K562 (cell line): ENCODE measurements at regions not wholly inside any gene's neighbourhood (a gene's known extent, or its start where the extent isn't known, plus 50 kb on each side); places are given as distances from the start of the nearest gene placed in this dataset.

Source experiments
- ATAC-seq: fragments of 200-7000 bp; cut with Tn5 transposase; 3 replicates; pipeline ENCODE4 v1.9.1; 2020; ENCODE audit warnings: moderate library complexity
- BruUV-seq: library from RNA; stranded (reverse); fragments of 400-500 nt; replicated peaks from 2 replicates; lab custom pipeline; 2021; lab: Mats Ljungman, UMichigan
- CTCF ChIA-PET: fragments of 300-600 bp; formaldehyde crosslinking; extraction: SDS; loops from one replicate; lab custom pipeline; 2021; ENCODE audit warnings: low intra/inter-chr PET ratio; lab: Yijun Ruan, JAX
- POLR2A ChIA-PET: fragments of 300-600, 350-650 bp; sonication (Branson Sonifier 250); formaldehyde crosslinking; extraction: SDS; loops from one replicate; lab custom pipeline; 2021; ENCODE audit warnings: antibody characterized with exemption, inconsistent platforms; lab: Yijun Ruan, JAX
- DNase-seq, 4 experiments: peaks; one replicate each; pipeline versions ENCODE4 v3.0.0 to v3.0.0-alpha.2; 2011 to 2018; ENCODE audit warnings: low spot score in 3 of 4, mixed read lengths in 3 of 4; ENCODE audit errors: extremely low read depth in 1 of 4
- FAIRE-seq: peaks from 2 replicates; lab custom pipeline; 2011; peaks lifted over from hg19 to GRCh38; lab: Jason Lieb, UNC
- H2AFZ ChIP-seq: 2 replicates; pipeline ENCODE4 v1.6.0; 2011; ENCODE audit warnings: low read depth, low read length, control low read depth, inconsistent platforms
- H3K27ac ChIP-seq: fragments of 200-600 bp; 3 replicates; pipeline ENCODE4 v1.8.0; 2011; ENCODE audit warnings: low read depth, mild to moderate bottlenecking, control low read depth, inconsistent platforms, low read length, moderate library complexity, mixed read lengths; ENCODE audit errors: extremely low read depth
- H3K27me3 ChIP-seq, 2 experiments: fragments of 300-600 bp in 1 of 2; 2 replicates in 1 of 2; 3 replicates in 1 of 2; pipeline versions ENCODE4 v1.6.0 to v1.8.0; 2011; ENCODE audit warnings: inconsistent platforms in 2 of 2, low read length in 2 of 2, mild to moderate bottlenecking in 1 of 2, mixed read lengths in 1 of 2, moderate library complexity in 1 of 2; ENCODE audit not compliant: control insufficient read depth in 2 of 2, insufficient read depth in 2 of 2
- H3K36me3 ChIP-seq: fragments of 300-600 bp; 3 replicates; pipeline ENCODE4 v1.8.0; 2011; ENCODE audit warnings: mild to moderate bottlenecking, low read length, inconsistent platforms; ENCODE audit not compliant: control insufficient read depth, insufficient read depth
- H3K4me1 ChIP-seq, 2 experiments: fragments of 200-600 bp in 1 of 2; replicated peaks in 1 of 2; 2 replicates in 1 of 2; 3 replicates in 1 of 2; pipeline versions ENCODE4 v1.5.1 to v1.8.0; 2011; ENCODE audit warnings: inconsistent platforms in 2 of 2, low read length in 2 of 2, mild to moderate bottlenecking in 1 of 2, mixed read lengths in 1 of 2, moderate library complexity in 1 of 2; ENCODE audit not compliant: control insufficient read depth in 2 of 2, insufficient read depth in 2 of 2
- H3K4me2 ChIP-seq: 2 replicates; pipeline ENCODE4 v1.6.1; 2011; ENCODE audit warnings: low read length, control low read depth, inconsistent platforms, mixed read lengths; ENCODE audit not compliant: insufficient read depth
- H3K4me3 ChIP-seq: fragments of 200-600 bp; sonication (generic), shearing (Covaris generic); 2 replicates; pipeline ENCODE4 v1.5.1; 2016; ENCODE audit warnings: control low read depth, inconsistent platforms
- H3K79me2 ChIP-seq: fragments of 200-600 bp; 3 replicates; pipeline ENCODE4 v1.8.0; 2011; ENCODE audit warnings: low read length, inconsistent platforms; ENCODE audit not compliant: control insufficient read depth, insufficient read depth
- H3K9ac ChIP-seq, 2 experiments: 2 replicates each; pipeline versions ENCODE4 v1.6.0 to v1.6.1; 2011; ENCODE audit warnings: low read depth in 2 of 2, low read length in 2 of 2, control low read depth in 1 of 2, inconsistent platforms in 1 of 2, mild to moderate bottlenecking in 1 of 2, mixed read lengths in 1 of 2; ENCODE audit not compliant: insufficient read depth in 1 of 2
- H3K9me1 ChIP-seq: one replicate; pipeline ENCODE4 v1.6.0; 2011; ENCODE audit warnings: inconsistent platforms, mild to moderate bottlenecking, low read length, moderate library complexity; ENCODE audit not compliant: control insufficient read depth, insufficient read depth
- H3K9me3 ChIP-seq: replicated peaks from 2 replicates; pipeline ENCODE4 v1.5.1; 2011; ENCODE audit warnings: low read depth, low read length, inconsistent platforms; ENCODE audit not compliant: control insufficient read depth, insufficient read depth
- H4K20me1 ChIP-seq: replicated peaks from 2 replicates; pipeline ENCODE4 v1.6.1; 2011; ENCODE audit warnings: low read length, inconsistent platforms, mixed read lengths; ENCODE audit not compliant: control insufficient read depth, insufficient read depth
- GTF2A2 ChIP-seq: IDR thresholded peaks from 2 replicates; pipeline ENCODE4 v1.6.1; 2016; ENCODE audit warnings: mild to moderate bottlenecking, missing genetic modification characterization, missing compliant biosample characterization
- HNRNPL ChIP-seq: fragments of 200-400 bp; formaldehyde crosslinking; IDR thresholded peaks from 2 replicates; pipeline ENCODE4 v1.6.1; 2017; ENCODE audit warnings: low read depth, mild to moderate bottlenecking, low read length
- KAT8 ChIP-seq: fragments of 450-650 bp; IDR thresholded peaks from 2 replicates; pipeline ENCODE4 v1.6.1; 2016; ENCODE audit warnings: low read depth, mild to moderate bottlenecking
- MTA3 ChIP-seq: fragments of 450-650 bp; formaldehyde crosslinking; IDR thresholded peaks from 2 replicates; pipeline ENCODE4 v1.6.1; 2017; ENCODE audit warnings: mild to moderate bottlenecking, borderline replicate concordance
- SNRNP70 ChIP-seq: fragments of 200-400 bp; formaldehyde crosslinking; optimal IDR thresholded peaks from 2 replicates; pipeline ENCODE3; 2017; ENCODE audit warnings: low read depth, low read length
- ZNF41 ChIP-seq: fragments of 250-450 bp; sonication (Bioruptor Pico); conservative IDR thresholded peaks from 2 replicates; pipeline ENCODE4 v1.4.0; 2020; ENCODE audit warnings: mild to moderate bottlenecking
- ZNF79 ChIP-seq: fragments of 250-450 bp; sonication (Bioruptor Pico); IDR thresholded peaks from 2 replicates; pipeline ENCODE4 v1.4.0; 2020; ENCODE audit warnings: low read depth, mild to moderate bottlenecking, moderate library complexity
- WGBS: fragments of 100-300 bp; shearing (Covaris generic); methylation state at CpG from one replicate; pipeline ENCODE4 v1.1.6; 2016; ENCODE audit warnings: low coverage, mixed read lengths; ENCODE audit not compliant: insufficient coverage; ENCODE audit errors: missing lambda C conversion rate; 5-methylcytosine and 5-hydroxymethylcytosine counted together
- in situ Hi-C: fragments of 300-500 bp; cut with MboI; formaldehyde crosslinking; loops from 4 replicates; pipeline ENCODE4 v1.15.0; 2018; ENCODE audit warnings: inconsistent platforms, mixed read lengths
- intact Hi-C: fragments of 100-400 bp; cut with micrococcal nuclease; formaldehyde crosslinking; loops from 2 replicates; pipeline ENCODE4 v1.14.2; 2022
- TF ChIP-seq, protein P1 (sequence below): sonication (generic); formaldehyde crosslinking; IDR thresholded peaks from 2 replicates; pipeline ENCODE4 v1.8.0; 2023; ENCODE audit warnings: mild to moderate bottlenecking, missing genetic modification reagents
- TF ChIP-seq, protein P2 (sequence below): sonication (generic); formaldehyde crosslinking; IDR thresholded peaks from 2 replicates; pipeline ENCODE4 v1.8.1; 2023; ENCODE audit warnings: mild to moderate bottlenecking, missing genetic modification reagents
- TF ChIP-seq, protein P3 (sequence below): fragments of 250-450 bp; sonication (Bioruptor Pico); IDR thresholded peaks from 2 replicates; pipeline ENCODE4 v1.4.0; 2020; ENCODE audit warnings: mild to moderate bottlenecking, moderate library complexity
- TF ChIP-seq, protein P4 (sequence below): fragments of 250-450 bp; sonication (Bioruptor Pico); IDR thresholded peaks from 2 replicates; pipeline ENCODE4 v1.8.0; 2021; ENCODE audit warnings: moderate library complexity, mild to moderate bottlenecking, inconsistent platforms

DNA sequence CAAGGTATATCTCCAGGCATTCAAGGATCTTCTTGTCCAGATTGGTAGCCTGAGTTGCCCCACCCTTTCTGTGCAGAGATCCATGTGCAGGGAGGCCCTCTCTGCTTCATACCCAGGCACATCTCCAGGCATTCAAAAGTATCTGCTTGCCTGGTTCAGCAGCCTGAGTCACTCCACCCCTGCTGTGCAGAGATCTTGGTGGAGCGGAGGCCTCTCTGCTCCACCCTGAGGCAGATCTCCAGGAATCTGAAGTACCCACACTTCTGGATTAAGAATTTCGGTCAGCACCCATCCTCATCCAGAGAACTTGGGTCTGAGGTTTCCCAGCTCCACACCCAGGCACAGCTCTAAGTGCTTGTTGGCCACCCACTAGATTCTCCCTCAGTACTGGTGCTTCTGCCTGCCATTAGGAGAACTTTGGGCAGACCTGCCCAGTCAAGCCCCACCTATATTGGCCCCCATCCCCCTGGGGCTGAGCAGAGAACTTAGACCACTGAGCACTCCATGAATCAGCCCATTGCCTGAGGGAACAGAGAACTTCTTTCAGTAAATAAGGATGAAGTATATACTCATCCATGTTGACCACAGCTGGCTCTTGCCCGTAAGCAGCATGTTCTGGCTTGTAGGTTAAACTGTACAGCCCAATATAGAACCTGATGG, 199.5 kb upstream of the ZCCHC13 start:
- in situ Hi-C loops: no loop called here
- no peak overlapping the region for H3K9ac ChIP-seq
- intact Hi-C loops: no loop called here
- 0% methylated on average over 2 of the region's 3 CpGs for WGBS
- no peaks in the 10 kb centered on the region for H3K9me3 ChIP-seq
- FAIRE-seq: no peak
- ChIA-PET POLR2A (no interaction called here), CTCF (no interaction called here)
- H3K4me1 ChIP-seq: no peaks in the 10 kb centered on the region
- no peaks in the 10 kb centered on the region for H3K79me2 ChIP-seq
- H4K20me1 ChIP-seq: no peaks in the 10 kb centered on the region
- no peak overlapping the region for H3K27ac ChIP-seq
- H3K9me1 ChIP-seq: no peaks in the 10 kb centered on the region
- BruUV-seq: no TSS peak
- no peak for DNase-seq
- no peak overlapping the region for H3K4me3 ChIP-seq
- H3K4me2 ChIP-seq: no peak overlapping the region
- no peaks in the 10 kb centered on the region for H3K27me3 ChIP-seq
- ATAC-seq: no peak
- no peak overlapping the region for H2AFZ ChIP-seq
- TF ChIP-seq, protein P1, sequence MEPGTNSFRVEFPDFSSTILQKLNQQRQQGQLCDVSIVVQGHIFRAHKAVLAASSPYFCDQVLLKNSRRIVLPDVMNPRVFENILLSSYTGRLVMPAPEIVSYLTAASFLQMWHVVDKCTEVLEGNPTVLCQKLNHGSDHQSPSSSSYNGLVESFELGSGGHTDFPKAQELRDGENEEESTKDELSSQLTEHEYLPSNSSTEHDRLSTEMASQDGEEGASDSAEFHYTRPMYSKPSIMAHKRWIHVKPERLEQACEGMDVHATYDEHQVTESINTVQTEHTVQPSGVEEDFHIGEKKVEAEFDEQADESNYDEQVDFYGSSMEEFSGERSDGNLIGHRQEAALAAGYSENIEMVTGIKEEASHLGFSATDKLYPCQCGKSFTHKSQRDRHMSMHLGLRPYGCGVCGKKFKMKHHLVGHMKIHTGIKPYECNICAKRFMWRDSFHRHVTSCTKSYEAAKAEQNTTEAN: no peak
- TF ChIP-seq GTF2A2 (tag) (no peak), ZNF79 (CRISPR knock-in tag) (no peak), ZNF41 (CRISPR knock-in tag) (no peak), HNRNPL (no peak), SNRNP70 (no peak), MTA3 (no peak), KAT8 (no peak)
- TF ChIP-seq, protein P2, sequence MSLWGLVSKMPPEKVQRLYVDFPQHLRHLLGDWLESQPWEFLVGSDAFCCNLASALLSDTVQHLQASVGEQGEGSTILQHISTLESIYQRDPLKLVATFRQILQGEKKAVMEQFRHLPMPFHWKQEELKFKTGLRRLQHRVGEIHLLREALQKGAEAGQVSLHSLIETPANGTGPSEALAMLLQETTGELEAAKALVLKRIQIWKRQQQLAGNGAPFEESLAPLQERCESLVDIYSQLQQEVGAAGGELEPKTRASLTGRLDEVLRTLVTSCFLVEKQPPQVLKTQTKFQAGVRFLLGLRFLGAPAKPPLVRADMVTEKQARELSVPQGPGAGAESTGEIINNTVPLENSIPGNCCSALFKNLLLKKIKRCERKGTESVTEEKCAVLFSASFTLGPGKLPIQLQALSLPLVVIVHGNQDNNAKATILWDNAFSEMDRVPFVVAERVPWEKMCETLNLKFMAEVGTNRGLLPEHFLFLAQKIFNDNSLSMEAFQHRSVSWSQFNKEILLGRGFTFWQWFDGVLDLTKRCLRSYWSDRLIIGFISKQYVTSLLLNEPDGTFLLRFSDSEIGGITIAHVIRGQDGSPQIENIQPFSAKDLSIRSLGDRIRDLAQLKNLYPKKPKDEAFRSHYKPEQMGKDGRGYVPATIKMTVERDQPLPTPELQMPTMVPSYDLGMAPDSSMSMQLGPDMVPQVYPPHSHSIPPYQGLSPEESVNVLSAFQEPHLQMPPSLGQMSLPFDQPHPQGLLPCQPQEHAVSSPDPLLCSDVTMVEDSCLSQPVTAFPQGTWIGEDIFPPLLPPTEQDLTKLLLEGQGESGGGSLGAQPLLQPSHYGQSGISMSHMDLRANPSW: no peak
- TF ChIP-seq, protein P3, sequence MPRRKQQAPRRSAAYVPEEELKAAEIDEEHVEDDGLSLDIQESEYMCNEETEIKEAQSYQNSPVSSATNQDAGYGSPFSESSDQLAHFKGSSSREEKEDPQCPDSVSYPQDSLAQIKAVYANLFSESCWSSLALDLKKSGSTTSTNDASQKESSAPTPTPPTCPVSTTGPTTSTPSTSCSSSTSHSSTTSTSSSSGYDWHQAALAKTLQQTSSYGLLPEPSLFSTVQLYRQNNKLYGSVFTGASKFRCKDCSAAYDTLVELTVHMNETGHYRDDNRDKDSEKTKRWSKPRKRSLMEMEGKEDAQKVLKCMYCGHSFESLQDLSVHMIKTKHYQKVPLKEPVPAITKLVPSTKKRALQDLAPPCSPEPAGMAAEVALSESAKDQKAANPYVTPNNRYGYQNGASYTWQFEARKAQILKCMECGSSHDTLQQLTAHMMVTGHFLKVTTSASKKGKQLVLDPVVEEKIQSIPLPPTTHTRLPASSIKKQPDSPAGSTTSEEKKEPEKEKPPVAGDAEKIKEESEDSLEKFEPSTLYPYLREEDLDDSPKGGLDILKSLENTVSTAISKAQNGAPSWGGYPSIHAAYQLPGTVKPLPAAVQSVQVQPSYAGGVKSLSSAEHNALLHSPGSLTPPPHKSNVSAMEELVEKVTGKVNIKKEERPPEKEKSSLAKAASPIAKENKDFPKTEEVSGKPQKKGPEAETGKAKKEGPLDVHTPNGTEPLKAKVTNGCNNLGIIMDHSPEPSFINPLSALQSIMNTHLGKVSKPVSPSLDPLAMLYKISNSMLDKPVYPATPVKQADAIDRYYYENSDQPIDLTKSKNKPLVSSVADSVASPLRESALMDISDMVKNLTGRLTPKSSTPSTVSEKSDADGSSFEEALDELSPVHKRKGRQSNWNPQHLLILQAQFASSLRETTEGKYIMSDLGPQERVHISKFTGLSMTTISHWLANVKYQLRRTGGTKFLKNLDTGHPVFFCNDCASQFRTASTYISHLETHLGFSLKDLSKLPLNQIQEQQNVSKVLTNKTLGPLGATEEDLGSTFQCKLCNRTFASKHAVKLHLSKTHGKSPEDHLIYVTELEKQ (CRISPR knock-in tag): no peak
- TF ChIP-seq, protein P4, sequence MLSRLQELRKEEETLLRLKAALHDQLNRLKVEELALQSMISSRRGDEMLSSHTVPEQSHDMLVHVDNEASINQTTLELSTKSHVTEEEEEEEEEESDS (CRISPR knock-in tag): no peak
- no peaks in the 10 kb centered on the region for H3K36me3 ChIP-seq
